B cell (primary cell): ENCODE measurements at regions not wholly inside any gene's neighbourhood (a gene's known extent, or its start where the extent isn't known, plus 50 kb on each side); places are given as distances from the start of the nearest gene placed in this dataset.

ENCODE experiments used
- ATAC-seq: fragments of 200-7000 bp; cut with Tn5 transposase; one replicate; pipeline ENCODE4 v1.10.0; 2021; ENCODE audit warnings: low read depth, mild to moderate bottlenecking, moderate number of reproducible peaks, moderate library complexity
- CTCF ChIA-PET: fragments of 350-600 bp; sonication (Branson Sonifier 250); formaldehyde crosslinking; loops from one replicate; lab custom pipeline; 2021; ENCODE audit warnings: antibody characterized with exemption, inconsistent platforms; lab: Charles Lee
- POLR2A ChIA-PET: fragments of 350-600 bp; sonication (Branson Sonifier 250); formaldehyde crosslinking; loops from one replicate; lab custom pipeline; 2021; ENCODE audit warnings: antibody characterized with exemption; lab: Charles Lee
- DNase-seq: peaks from one replicate; pipeline ENCODE4 v3.0.0; 2013
- H2AFZ ChIP-seq: 2 replicates; pipeline ENCODE4 v1.6.1; 2012; ENCODE audit warnings: mild to moderate bottlenecking, low read depth, low read length; ENCODE audit not compliant: insufficient read depth, poor library complexity, severe bottlenecking
- H3K27ac ChIP-seq, 2 donors: 1 replicate in 1 of 2; 2 replicates in 1 of 2; pipeline ENCODE4 v1.5.1; 2012 to 2013; ENCODE audit warnings: low read length in 2 of 2, mild to moderate bottlenecking in 2 of 2, moderate library complexity in 1 of 2
- H3K27me3 ChIP-seq, 4 experiments: fragments of 200-600 bp in 1 of 4; sonication (generic) in 1 of 4; replicated peaks in 1 of 4; 1 replicate in 2 of 4; 2 replicates in 2 of 4; pipeline versions ENCODE4 v1.6.1 to v1.7.0; 2013 to 2016; ENCODE audit warnings: low read length in 3 of 4, mild to moderate bottlenecking in 2 of 4, mixed read lengths in 1 of 4, moderate library complexity in 1 of 4; ENCODE audit not compliant: insufficient read depth in 4 of 4, control insufficient read depth in 3 of 4; ENCODE audit errors: control extremely low read depth in 1 of 4
- H3K36me3 ChIP-seq, 2 experiments: replicated peaks in 1 of 2; 1 replicate in 1 of 2; 2 replicates in 1 of 2; pipeline versions ENCODE4 v1.6.1 to v1.7.1; 2013; ENCODE audit warnings: low read length in 1 of 2; ENCODE audit not compliant: insufficient read depth in 2 of 2, control insufficient read depth in 1 of 2; ENCODE audit errors: control extremely low read depth in 1 of 2, extremely low read depth in 1 of 2
- H3K4me1 ChIP-seq, 2 donors: fragments of 200-600 bp in 1 of 2; sonication (generic) in 1 of 2; 1 replicate in 1 of 2; 2 replicates in 1 of 2; pipeline versions ENCODE4 v1.5.1 to v1.6.1; 2013 to 2017; ENCODE audit warnings: low read length in 2 of 2; ENCODE audit not compliant: control insufficient read depth in 2 of 2, insufficient read depth in 2 of 2
- H3K4me2 ChIP-seq: replicated peaks from 2 replicates; pipeline ENCODE3; 2012; ENCODE audit warnings: mild to moderate bottlenecking, low read depth, low read length; ENCODE audit not compliant: poor library complexity, severe bottlenecking
- H3K4me3 ChIP-seq, 5 experiments: fragments of 200-600 bp in 1 of 5; sonication (generic) in 1 of 5; 1 replicate in 3 of 5; 2 replicates in 2 of 5; pipeline versions ENCODE4 v1.5.1 to v1.7.0; 2011 to 2016; ENCODE audit warnings: low read length in 4 of 5, mild to moderate bottlenecking in 4 of 5, low read depth in 2 of 5, control low read depth in 1 of 5, moderate library complexity in 1 of 5; ENCODE audit not compliant: insufficient read depth in 1 of 5; ENCODE audit errors: control extremely low read depth in 1 of 5, extremely low read depth in 1 of 5
- H3K79me2 ChIP-seq: fragments of 200-600 bp; sonication (generic); one replicate; pipeline ENCODE4 v1.6.0; 2016; ENCODE audit warnings: low read length; ENCODE audit not compliant: control insufficient read depth, insufficient read depth
- H3K9ac ChIP-seq: fragments of 200-600 bp; sonication (generic); 2 replicates; pipeline ENCODE4 v1.6.1; 2017; ENCODE audit warnings: mild to moderate bottlenecking, low read length, moderate library complexity
- H3K9me3 ChIP-seq, 3 donors: one replicate each; pipeline versions ENCODE4 v1.6.1 to v1.7.1; 2013; ENCODE audit warnings: low read length in 2 of 3; ENCODE audit not compliant: control insufficient read depth in 2 of 3, insufficient read depth in 1 of 3; ENCODE audit errors: control extremely low read depth in 1 of 3
- H4K20me1 ChIP-seq: 2 replicates; pipeline ENCODE4 v1.6.0; 2012; ENCODE audit warnings: mild to moderate bottlenecking, low read length; ENCODE audit not compliant: insufficient read depth, control insufficient read depth, poor library complexity, severe bottlenecking
- H3K27ac Mint-ChIP-seq: one replicate; pipeline ENCODE4 v1.8.0; 2021; ENCODE audit warnings: mixed read lengths
- H3K27me3 Mint-ChIP-seq: one replicate; pipeline ENCODE4 v1.8.0; 2021; ENCODE audit warnings: mixed read lengths
- H3K4me1 Mint-ChIP-seq: one replicate; pipeline ENCODE4 v1.8.0; 2021; ENCODE audit warnings: mixed read lengths
- H3K4me3 Mint-ChIP-seq: one replicate; pipeline ENCODE4 v1.8.0; 2021; ENCODE audit warnings: mixed read lengths
- H3K9me3 Mint-ChIP-seq: one replicate; pipeline ENCODE4 v1.8.0; 2022; ENCODE audit warnings: mixed read lengths; ENCODE audit not compliant: insufficient read depth
- EZH2 ChIP-seq: IDR thresholded peaks from 2 replicates; pipeline ENCODE4 v1.6.1; 2012; ENCODE audit warnings: borderline replicate concordance, low read depth, mild to moderate bottlenecking, moderate library complexity, low read length; ENCODE audit not compliant: insufficient read depth, poor library complexity, severe bottlenecking
- WGBS: methylation state at CpG from one replicate; pipeline ENCODE4 v1.1.5; 2013; ENCODE audit warnings: missing lambda C conversion rate; ENCODE audit not compliant: insufficient coverage; 5-methylcytosine and 5-hydroxymethylcytosine counted together
- intact Hi-C: fragments of 100-400 bp; cut with micrococcal nuclease; formaldehyde crosslinking; loops from one replicate; pipeline ENCODE4 v1.10.0; 2022
- TF ChIP-seq, protein P1 (sequence below): fragments of 200-600 bp; IDR thresholded peaks from one replicate; pipeline ENCODE4 v1.8.0; 2022; ENCODE audit warnings: antibody characterized with exemption, mild to moderate bottlenecking

DNA sequence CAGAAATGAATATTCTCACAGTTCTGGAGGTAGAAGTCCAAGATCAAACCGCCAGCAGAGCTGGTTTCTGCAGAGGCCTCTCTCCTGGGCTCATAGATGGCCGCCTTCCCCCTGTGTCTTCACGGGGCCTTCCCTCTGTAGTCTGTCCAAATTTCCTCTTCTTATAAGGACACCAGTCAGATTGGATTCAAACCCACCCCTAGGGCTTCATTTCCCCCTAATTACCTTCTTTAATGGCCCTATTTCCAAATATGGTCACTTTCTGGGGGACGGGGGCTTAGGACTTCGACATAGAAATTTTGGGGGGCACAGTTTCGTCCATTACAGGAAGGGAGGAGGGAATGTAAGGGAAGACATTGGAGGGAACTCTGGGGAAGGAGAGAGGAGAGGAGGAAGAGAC is 132.6 kb downstream of the DDX1 start:
- Histone ChIP-seq H3K4me1 (no peaks in the 10 kb centered on the region), H3K9me3 (no peaks in the 10 kb centered on the region), H3K4me2 (no peak overlapping the region), H3K4me3 (no peak overlapping the region), H3K9ac (no peak overlapping the region), H4K20me1 (no peaks in the 10 kb centered on the region), H2AFZ (no peak overlapping the region), H3K27me3 (peaks cover 0 to 9% (median 1%) of the 10 kb centered on the region in 4 experiments), H3K27ac (no peak overlapping the region), H3K36me3 (no peaks in the 10 kb centered on the region), H3K79me2 (no peaks in the 10 kb centered on the region)
- Mint-ChIP-seq H3K27ac (no peak overlapping the region), H3K4me3 (no peak overlapping the region), H3K9me3 (no peaks in the 10 kb centered on the region), H3K27me3 (peaks cover 32% of the 10 kb centered on the region), H3K4me1 (no peaks in the 10 kb centered on the region)
- ATAC-seq (no peak), DNase-seq (no peak)
- intact Hi-C loops = no loop called here
- POLR2A ChIA-PET = no interaction called here
- CTCF ChIA-PET = no interaction called here
- WGBS = 89% methylated on average over 6 of the region's 6 CpGs
- TF ChIP-seq, protein P1, sequence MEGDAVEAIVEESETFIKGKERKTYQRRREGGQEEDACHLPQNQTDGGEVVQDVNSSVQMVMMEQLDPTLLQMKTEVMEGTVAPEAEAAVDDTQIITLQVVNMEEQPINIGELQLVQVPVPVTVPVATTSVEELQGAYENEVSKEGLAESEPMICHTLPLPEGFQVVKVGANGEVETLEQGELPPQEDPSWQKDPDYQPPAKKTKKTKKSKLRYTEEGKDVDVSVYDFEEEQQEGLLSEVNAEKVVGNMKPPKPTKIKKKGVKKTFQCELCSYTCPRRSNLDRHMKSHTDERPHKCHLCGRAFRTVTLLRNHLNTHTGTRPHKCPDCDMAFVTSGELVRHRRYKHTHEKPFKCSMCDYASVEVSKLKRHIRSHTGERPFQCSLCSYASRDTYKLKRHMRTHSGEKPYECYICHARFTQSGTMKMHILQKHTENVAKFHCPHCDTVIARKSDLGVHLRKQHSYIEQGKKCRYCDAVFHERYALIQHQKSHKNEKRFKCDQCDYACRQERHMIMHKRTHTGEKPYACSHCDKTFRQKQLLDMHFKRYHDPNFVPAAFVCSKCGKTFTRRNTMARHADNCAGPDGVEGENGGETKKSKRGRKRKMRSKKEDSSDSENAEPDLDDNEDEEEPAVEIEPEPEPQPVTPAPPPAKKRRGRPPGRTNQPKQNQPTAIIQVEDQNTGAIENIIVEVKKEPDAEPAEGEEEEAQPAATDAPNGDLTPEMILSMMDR = no peak
- no peak for TF ChIP-seq EZH2

DNA sequence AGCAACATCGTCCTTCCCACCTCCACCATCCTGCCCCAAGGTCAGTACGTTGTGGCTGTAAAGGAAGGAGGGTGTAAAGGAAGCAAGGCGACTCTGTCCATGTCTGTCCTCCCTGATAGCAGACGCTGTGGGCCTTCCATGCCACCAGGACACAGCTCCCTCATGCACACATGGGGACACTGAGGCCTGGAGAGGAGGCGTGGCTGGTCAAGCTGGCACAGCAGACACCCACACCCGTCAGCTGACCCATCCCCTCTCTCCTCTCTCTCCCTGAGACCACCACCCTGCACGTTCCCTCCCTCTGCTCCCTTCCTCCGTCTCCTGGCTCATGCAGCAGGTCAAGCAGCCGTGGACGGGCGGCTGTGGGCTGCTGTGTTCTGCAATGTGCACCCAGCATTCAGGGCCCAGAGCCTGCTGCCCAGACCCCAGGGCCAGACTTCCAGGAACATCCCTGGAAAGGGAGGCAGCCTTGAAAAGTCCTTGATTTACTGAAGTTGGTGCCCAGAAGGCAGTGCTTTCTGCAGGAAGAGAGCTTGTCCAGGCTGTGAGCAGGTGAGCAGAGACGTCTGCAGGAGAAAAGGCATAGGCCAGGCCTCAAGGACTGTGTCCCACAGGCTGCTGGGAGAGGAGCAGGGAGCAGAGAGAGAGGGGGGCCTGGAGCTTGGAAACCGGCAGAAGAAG is 133.6 kb downstream of the DDX1 start:
- POLR2A ChIA-PET = no interaction called here
- no peaks in the 10 kb centered on the region for H3K79me2 ChIP-seq
- Mint-ChIP-seq H3K4me3 (no peak overlapping the region), H3K27ac (no peak overlapping the region), H3K9me3 (no peaks in the 10 kb centered on the region), H3K4me1 (no peaks in the 10 kb centered on the region), H3K27me3 (peaks cover 33% of the 10 kb centered on the region)
- H3K27me3 ChIP-seq = peaks cover 0 to 9% (median 3%) of the 10 kb centered on the region in 4 experiments
- H4K20me1 ChIP-seq = no peaks in the 10 kb centered on the region
- peaks cover 0 to under 1% of the 10 kb centered on the region in 2 donors for H3K4me1 ChIP-seq
- no peaks in the 10 kb centered on the region for H3K9me3 ChIP-seq
- TF ChIP-seq EZH2 = no peak
- TF ChIP-seq, protein P1 = no peak
- no peak overlapping the region for H3K4me2 ChIP-seq
- ATAC-seq = no peak
- CTCF ChIA-PET = no interaction called here
- DNase-seq = no peak
- H2AFZ ChIP-seq = no peak overlapping the region
- H3K9ac ChIP-seq = no peak overlapping the region
- WGBS = 88% methylated on average over 9 of the region's 13 CpGs
- no peak overlapping the region for H3K27ac ChIP-seq
- no peak overlapping the region for H3K4me3 ChIP-seq
- H3K36me3 ChIP-seq = no peaks in the 10 kb centered on the region
- intact Hi-C loops = no loop called here
